GM12878 (cell line): ENCODE measurements at regions not wholly inside any gene's neighbourhood (a gene's known extent, or its start where the extent isn't known, plus 50 kb on each side); places are given as distances from the start of the nearest gene placed in this dataset.

Experiments
- ATAC-seq: fragments of 200-7000 bp; cut with Tn5 transposase; 3 replicates; pipeline ENCODE4 v1.9.1; 2020; ENCODE audit warnings: mild to moderate bottlenecking, moderate library complexity
- BruUV-seq: library from RNA; stranded (reverse); fragments of 400-500 nt; replicated peaks from 2 replicates; lab custom pipeline; 2021; lab: Mats Ljungman, UMichigan
- CTCF ChIA-PET: fragments of 300-600 bp; sonication (Branson Sonifier 250); formaldehyde crosslinking; extraction: SDS; loops from one replicate; lab custom pipeline; 2021; ENCODE audit warnings: inconsistent platforms; lab: Yijun Ruan, JAX
- POLR2A ChIA-PET: fragments of 350-600 bp; formaldehyde crosslinking; extraction: SDS; loops from one replicate; lab custom pipeline; 2021; ENCODE audit warnings: inconsistent platforms; lab: Charles Lee
- RAD21 ChIA-PET: fragments of 300-600 bp; sonication (Branson Sonifier 250); formaldehyde crosslinking; loops from one replicate; lab custom pipeline; 2023; ENCODE audit warnings: antibody characterized with exemption; ENCODE audit not compliant: unreplicated experiment; lab: Charles Lee
- SMC1A ChIA-PET: fragments of 300-600 bp; sonication (Branson Sonifier 250); formaldehyde crosslinking; loops from one replicate; lab custom pipeline; 2023; ENCODE audit not compliant: unreplicated experiment, uncharacterized antibody; lab: Charles Lee
- DNase-seq: peaks from one replicate; pipeline ENCODE4 v3.0.0-alpha.2; 2011; ENCODE audit warnings: low read depth, low spot score
- FAIRE-seq: peaks from 3 replicates; lab custom pipeline; 2011; peaks lifted over from hg19 to GRCh38; lab: Jason Lieb, UNC
- H2AFZ ChIP-seq: 2 replicates; pipeline ENCODE4 v1.6.0; 2011; ENCODE audit warnings: low read depth, low read length, control low read depth; ENCODE audit not compliant: control insufficient read depth
- H3K27ac ChIP-seq: 2 replicates; pipeline ENCODE4 v1.5.1; 2011; ENCODE audit warnings: control low read depth; ENCODE audit not compliant: control insufficient read depth, insufficient read depth
- H3K27me3 ChIP-seq, 2 experiments: replicated peaks in 1 of 2; 2 replicates each; pipeline versions ENCODE4 v1.6.0 to v1.6.1; 2011; ENCODE audit warnings: low read length in 1 of 2; ENCODE audit not compliant: control insufficient read depth in 2 of 2, insufficient read depth in 2 of 2
- H3K36me3 ChIP-seq, 2 experiments: 2 replicates each; pipeline ENCODE4 v1.5.1; 2011; ENCODE audit warnings: low read length in 1 of 2; ENCODE audit not compliant: control insufficient read depth in 2 of 2, insufficient read depth in 2 of 2
- H3K4me1 ChIP-seq: 2 replicates; pipeline ENCODE4 v1.6.1; 2011; ENCODE audit warnings: mild to moderate bottlenecking, low read length, moderate library complexity, mixed read lengths; ENCODE audit not compliant: control insufficient read depth, insufficient read depth
- H3K4me2 ChIP-seq: 2 replicates; pipeline ENCODE4 v1.6.0; 2011; ENCODE audit warnings: control low read depth; ENCODE audit not compliant: control insufficient read depth, insufficient read depth
- H3K4me3 ChIP-seq: fragments of 200-600 bp; sonication (generic); 2 replicates; pipeline ENCODE4 v1.5.1; 2016
- H3K79me2 ChIP-seq: 2 replicates; pipeline ENCODE4 v1.6.0; 2011; ENCODE audit warnings: low read length; ENCODE audit not compliant: control insufficient read depth, insufficient read depth
- H3K9ac ChIP-seq: 2 replicates; pipeline ENCODE4 v1.8.0; 2011; ENCODE audit warnings: low read length, control low read depth, mixed read lengths; ENCODE audit not compliant: control insufficient read depth, insufficient read depth
- H3K9me3 ChIP-seq: replicated peaks from 3 replicates; pipeline ENCODE4 v1.5.1; 2011; ENCODE audit warnings: mild to moderate bottlenecking, low read length; ENCODE audit not compliant: control insufficient read depth, insufficient read depth
- H4K20me1 ChIP-seq: 2 replicates; pipeline ENCODE4 v1.6.0; 2011; ENCODE audit not compliant: control insufficient read depth, insufficient read depth
- ATF2 ChIP-seq: IDR thresholded peaks from 2 replicates; pipeline ENCODE4 v1.6.1; 2012; ENCODE audit warnings: low read length, inconsistent platforms
- CEBPB ChIP-seq, 2 experiments: fragments of 150-350 bp in 1 of 2; IDR thresholded peaks; 2 replicates each; pipeline ENCODE4 v1.6.1; 2012 to 2014; ENCODE audit warnings: low read depth in 2 of 2, low read length in 2 of 2, borderline replicate concordance in 1 of 2, inconsistent platforms in 1 of 2
- ESRRA ChIP-seq: IDR thresholded peaks from 2 replicates; pipeline ENCODE4 v1.6.1; 2012; ENCODE audit warnings: mild to moderate bottlenecking, low read length, improper control_type of control experiment
- FOXM1 ChIP-seq: IDR thresholded peaks from 2 replicates; pipeline ENCODE4 v1.6.1; 2012; ENCODE audit warnings: low read depth, mild to moderate bottlenecking, inconsistent platforms, low read length, moderate library complexity
- GABPA ChIP-seq: IDR thresholded peaks from 2 replicates; pipeline ENCODE4 v1.6.1; 2014; ENCODE audit warnings: antibody characterized with exemption, low read depth, mild to moderate bottlenecking, inconsistent platforms
- HCFC1 ChIP-seq: fragments of 150-350 bp; IDR thresholded peaks from 2 replicates; pipeline ENCODE4 v1.6.1; 2014; ENCODE audit warnings: low read length
- HDAC6 ChIP-seq: fragments of 200-600 bp; sonication (generic); IDR thresholded peaks from one replicate; pipeline ENCODE4 v1.8.0; 2017; ENCODE audit warnings: antibody characterized with exemption; ENCODE audit not compliant: unreplicated experiment
- HSF1 ChIP-seq: fragments of 150-350 bp; IDR thresholded peaks from 2 replicates; pipeline ENCODE4 v1.6.1; 2014; ENCODE audit warnings: mild to moderate bottlenecking, low read depth, low read length
- MTA2 ChIP-seq: fragments of 450-650 bp; IDR thresholded peaks from 2 replicates; pipeline ENCODE4 v1.6.1; 2016; ENCODE audit warnings: low read depth, mild to moderate bottlenecking, moderate library complexity
- NKRF ChIP-seq: fragments of 450-650 bp; conservative IDR thresholded peaks from 2 replicates; pipeline ENCODE4 v1.6.1; 2017; ENCODE audit warnings: mild to moderate bottlenecking, moderate library complexity
- PAX5 ChIP-seq: IDR thresholded peaks from 2 replicates; pipeline ENCODE4 v1.6.1; 2011; ENCODE audit warnings: low read depth, low read length, borderline replicate concordance
- RFX5 ChIP-seq: IDR thresholded peaks from 2 replicates; pipeline ENCODE4 v1.6.1; 2011; ENCODE audit warnings: low read depth, low read length, improper control_type of control experiment
- SMARCA5 ChIP-seq: fragments of 450-650 bp; IDR thresholded peaks from 2 replicates; pipeline ENCODE4 v1.6.1; 2017; ENCODE audit warnings: mild to moderate bottlenecking
- SUZ12 ChIP-seq: fragments of 200-600 bp; sonication (generic); IDR thresholded peaks from one replicate; pipeline ENCODE4 v1.6.1; 2018; ENCODE audit warnings: antibody characterized with exemption, mild to moderate bottlenecking; ENCODE audit not compliant: unreplicated experiment
- ZNF687 ChIP-seq: fragments of 450-650 bp; IDR thresholded peaks from 2 replicates; pipeline ENCODE4 v1.6.1; 2017; ENCODE audit warnings: mild to moderate bottlenecking, moderate library complexity
- WGBS: methylation state at CpG from one replicate; pipeline ENCODE4 v1.1.6; 2016; ENCODE audit warnings: low lambda C conversion rate; ENCODE audit not compliant: insufficient replicate concordance, insufficient coverage; ENCODE audit errors: missing lambda C conversion rate; 5-methylcytosine and 5-hydroxymethylcytosine counted together
- in situ Hi-C: fragments of 300-500 bp; cut with MboI; formaldehyde crosslinking; loops from 9 replicates; pipeline ENCODE4 v1.14.3; 2018; ENCODE audit warnings: mixed read lengths
- intact Hi-C: fragments of 100-400 bp; cut with micrococcal nuclease; formaldehyde crosslinking; loops from one replicate; pipeline ENCODE4 v1.14.2; 2022; ENCODE audit not compliant: unreplicated experiment

- TF ChIP-seq ESRRA (no peak), PAX5 (no peak), CEBPB (IDR thresholded peaks at IDR 0.05; ENCODE audit: borderline replicate concordance in 1 of 2, low read depth in 2 of 2, low read length in 2 of 2) (no peak), GABPA (no peak), SMARCA5 (no peak), HSF1 (no peak), SUZ12 (no peak), ZNF687 (no peak), MTA2 (no peak), ATF2 (no peak), FOXM1 (no peak), HCFC1 (no peak), NKRF (no peak), RFX5 (no peak), HDAC6 (no peak)
- no peak for FAIRE-seq
- Histone ChIP-seq H3K4me2 (no peak overlapping the region), H3K4me1 (no peaks in the 10 kb centered on the region), H3K27ac (no peak overlapping the region), H4K20me1 (no peaks in the 10 kb centered on the region), H3K4me3 (no peak overlapping the region), H3K36me3 (no peaks in the 10 kb centered on the region), H3K27me3 (no peaks in the 10 kb centered on the region), H3K9ac (no peak overlapping the region), H2AFZ (no peak overlapping the region), H3K9me3 (no peaks in the 10 kb centered on the region), H3K79me2 (no peaks in the 10 kb centered on the region)
- ATAC-seq: no peak
- no peak for DNase-seq
- ChIA-PET SMC1A (interaction anchor here (1.3 kb wide), 1 partner anchor 167 kb away, joined by 4 read pairs; no protein-coding TSS in a partner anchor), RAD21 (interaction anchor here (0.6 kb wide), 1 partner anchor 243 kb away, joined by 3 read pairs; no protein-coding TSS in a partner anchor), POLR2A (no interaction called here), CTCF (interaction anchor here (1.5 kb wide), 1 partner anchor 167 kb away, joined by 4 read pairs; no protein-coding TSS in a partner anchor)
- BruUV-seq: no TSS peak
- intact Hi-C loops (no loop called here), in situ Hi-C loops (no loop called here)
- WGBS: 32% methylated on average over 2 of the region's 2 CpGs
These were observed 137.7 kb upstream of the ALDH1B1 start for GRCh38 chr9:38254756-38255155.
